ENCODE measurements at regions not wholly inside any gene's neighbourhood (a gene's known extent, or its start where the extent isn't known, plus 50 kb on each side); places are given as distances from the start of the nearest gene placed in this dataset.

- TF ChIP-seq CTCF (conservative IDR thresholded peaks at IDR 0.05; ENCODE audit: low read depth, low read length) = no peak
- TF ChIP-seq EZH2 (IDR thresholded peaks at IDR 0.05; ENCODE audit: low read length, unreplicated experiment) = no peak
- TF ChIP-seq EZH2phosphoT487 (IDR thresholded peaks at IDR 0.05; ENCODE audit: borderline replicate concordance, low read length) = no peak
Observed at GRCh38 chr12:33825986-33826602, 196.2 kb upstream of the ALG10 start.

All from PC-3 (cell line).